ENCODE measurements at regions not wholly inside any gene's neighbourhood (a gene's known extent, or its start where the extent isn't known, plus 50 kb on each side); places are given as distances from the start of the nearest gene placed in this dataset.

- TF ChIP-seq FOXP2 (optimal IDR thresholded peaks at IDR 0.05; ENCODE audit: borderline replicate concordance, extremely low read depth, extremely low read length, insufficient read depth) = no peak
- no peak for TF ChIP-seq TAF1 (IDR thresholded peaks at IDR 0.05; ENCODE audit: borderline replicate concordance, insufficient read depth, low read length)
- TF ChIP-seq SIN3A (IDR thresholded peaks at IDR 0.05; ENCODE audit: borderline replicate concordance, insufficient read depth, low read length) = no peak
- TF ChIP-seq POLR2AphosphoS5 (IDR thresholded peaks at IDR 0.05; ENCODE audit: low read depth, low read length) = no peak
Measured at GRCh38 chr6:118736440-118736839, 85.0 kb upstream of the CEP85L start.

- no peak for TF ChIP-seq TAF1 (IDR thresholded peaks at IDR 0.05; ENCODE audit: borderline replicate concordance, insufficient read depth, low read length)
- TF ChIP-seq POLR2AphosphoS5 (IDR thresholded peaks at IDR 0.05; ENCODE audit: low read depth, low read length) = no peak
- TF ChIP-seq FOXP2 (optimal IDR thresholded peaks at IDR 0.05; ENCODE audit: borderline replicate concordance, extremely low read depth, extremely low read length, insufficient read depth) = no peak
- no peak for TF ChIP-seq REST (IDR thresholded peaks at IDR 0.05; ENCODE audit: insufficient read depth in 1 of 2, low read depth in 2 of 2, low read length in 2 of 2)
- TF ChIP-seq SIN3A (IDR thresholded peaks at IDR 0.05; ENCODE audit: borderline replicate concordance, insufficient read depth, low read length) = no peak
Measured at GRCh38 chr6:118735320-118735719, 83.9 kb upstream of the CEP85L start.

GRCh38 chr6:118725944-118726343 lies 74.6 kb upstream of the CEP85L start:
- no peak for TF ChIP-seq REST (IDR thresholded peaks at IDR 0.05; ENCODE audit: insufficient read depth in 1 of 2, low read depth in 2 of 2, low read length in 2 of 2)
- no peak for TF ChIP-seq SIN3A (IDR thresholded peaks at IDR 0.05; ENCODE audit: borderline replicate concordance, insufficient read depth, low read length)
- no peak for TF ChIP-seq TAF1 (IDR thresholded peaks at IDR 0.05; ENCODE audit: borderline replicate concordance, insufficient read depth, low read length)
- no peak for TF ChIP-seq FOXP2 (optimal IDR thresholded peaks at IDR 0.05; ENCODE audit: borderline replicate concordance, extremely low read depth, extremely low read length, insufficient read depth)
- TF ChIP-seq POLR2AphosphoS5 (IDR thresholded peaks at IDR 0.05; ENCODE audit: low read depth, low read length) = no peak

GRCh38 chr6:118724211-118724610 lies 72.8 kb upstream of the CEP85L start:
- TF ChIP-seq FOXP2 (optimal IDR thresholded peaks at IDR 0.05; ENCODE audit: borderline replicate concordance, extremely low read depth, extremely low read length, insufficient read depth) (no peak), REST (IDR thresholded peaks at IDR 0.05; ENCODE audit: insufficient read depth in 1 of 2, low read depth in 2 of 2, low read length in 2 of 2) (no peak), POLR2AphosphoS5 (IDR thresholded peaks at IDR 0.05; ENCODE audit: low read depth, low read length) (no peak), TAF1 (IDR thresholded peaks at IDR 0.05; ENCODE audit: borderline replicate concordance, insufficient read depth, low read length) (no peak), SIN3A (IDR thresholded peaks at IDR 0.05; ENCODE audit: borderline replicate concordance, insufficient read depth, low read length) (no peak)

GRCh38 chr6:118722829-118723813 lies 71.7 kb upstream of the CEP85L start:
- TF ChIP-seq SIN3A (IDR thresholded peaks at IDR 0.05; ENCODE audit: borderline replicate concordance, insufficient read depth, low read length) = no peak
- TF ChIP-seq FOXP2 (optimal IDR thresholded peaks at IDR 0.05; ENCODE audit: borderline replicate concordance, extremely low read depth, extremely low read length, insufficient read depth) = no peak
- TF ChIP-seq TAF1 (IDR thresholded peaks at IDR 0.05; ENCODE audit: borderline replicate concordance, insufficient read depth, low read length) = no peak
- no peak for TF ChIP-seq REST (IDR thresholded peaks at IDR 0.05; ENCODE audit: insufficient read depth in 1 of 2, low read depth in 2 of 2, low read length in 2 of 2)
- no peak for TF ChIP-seq POLR2AphosphoS5 (IDR thresholded peaks at IDR 0.05; ENCODE audit: low read depth, low read length)

Measured in PFSK-1 (cell line).